ENCODE measurements at regions not wholly inside any gene's neighbourhood (a gene's known extent, or its start where the extent isn't known, plus 50 kb on each side); places are given as distances from the start of the nearest gene placed in this dataset.

DNA sequence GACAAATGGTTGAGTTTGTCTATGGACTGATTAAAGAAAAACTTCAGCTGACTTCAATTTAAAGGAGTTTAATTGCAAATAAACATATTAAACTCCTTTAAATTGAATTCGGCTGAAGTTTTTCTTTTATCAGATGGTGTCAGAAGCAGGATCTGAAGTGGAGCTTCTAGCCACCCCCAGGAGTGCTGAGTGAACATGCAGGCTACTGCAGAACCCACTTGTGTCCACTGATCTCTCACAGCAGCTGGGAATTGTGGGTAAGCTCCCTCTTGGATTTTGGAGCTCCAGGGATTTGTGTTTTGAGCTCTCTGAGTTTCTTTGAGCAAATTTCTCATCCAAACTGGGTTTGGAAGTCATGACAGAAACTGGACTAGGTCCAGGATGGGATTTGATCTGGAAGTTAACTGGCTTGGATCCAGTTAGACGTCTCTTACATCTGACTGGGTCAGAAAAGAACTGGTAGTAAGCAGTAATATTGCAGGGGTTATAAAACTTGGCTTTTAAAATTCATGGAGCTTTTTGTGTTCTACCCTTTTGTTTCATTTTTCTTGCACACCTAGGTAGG is 95.8 kb upstream of the UST start:
- Histone ChIP-seq H3K36me3 (ENCODE audit: control insufficient read depth in 2 of 2, insufficient read depth in 2 of 2, low read length in 1 of 2) (no peaks in the 10 kb centered on the region), H3K4me3 (ENCODE audit: low read depth in 1 of 2, low read length in 2 of 2) (no peak overlapping the region), H3K4me1 (ENCODE audit: control insufficient read depth in 2 of 2, insufficient read depth in 2 of 2, low read length in 1 of 2) (no peaks in the 10 kb centered on the region), H3K27ac (ENCODE audit: low read depth in 2 of 2, low read length in 1 of 2) (no peak overlapping the region), H3K9me3 (ENCODE audit: control insufficient read depth in 2 of 2, insufficient read depth in 1 of 2, low read depth in 1 of 2, low read length in 1 of 2) (no peaks in the 10 kb centered on the region), H3K27me3 (ENCODE audit: control insufficient read depth in 1 of 2, insufficient read depth in 2 of 2, low read length in 2 of 2) (no peaks in the 10 kb centered on the region)
- 44 to 50% methylated on average over 2 of the region's 2 CpGs for WGBS, 2 donors

DNA sequence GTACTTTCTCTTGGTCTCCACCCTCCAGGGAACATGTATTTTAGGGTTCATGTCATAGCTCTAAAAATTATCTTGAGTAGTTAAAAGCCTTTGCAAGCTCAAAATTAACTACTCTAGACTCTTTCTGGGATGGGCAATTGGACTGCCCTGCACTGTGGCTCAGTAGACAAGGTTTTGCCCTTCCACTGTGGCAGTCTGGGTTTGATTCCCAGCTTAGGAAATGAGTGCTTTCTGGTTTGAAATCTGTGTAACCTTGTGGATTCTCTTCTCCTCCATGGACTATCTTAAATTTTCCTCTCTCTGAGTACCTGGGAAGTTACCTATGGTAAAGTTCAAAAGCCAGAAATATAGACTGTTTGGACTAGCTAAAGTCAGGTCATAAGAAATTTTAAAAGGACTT is 94.6 kb upstream of the UST start:
- H3K27me3 ChIP-seq (ENCODE audit: control insufficient read depth in 1 of 2, insufficient read depth in 2 of 2, low read length in 2 of 2): no peaks in the 10 kb centered on the region
- no peaks in the 10 kb centered on the region for H3K36me3 ChIP-seq (ENCODE audit: control insufficient read depth in 2 of 2, insufficient read depth in 2 of 2, low read length in 1 of 2)
- H3K27ac ChIP-seq (ENCODE audit: low read depth in 2 of 2, low read length in 1 of 2): no peak overlapping the region
- no peaks in the 10 kb centered on the region for H3K9me3 ChIP-seq (ENCODE audit: control insufficient read depth in 2 of 2, insufficient read depth in 1 of 2, low read depth in 1 of 2, low read length in 1 of 2)
- no peak overlapping the region for H3K4me3 ChIP-seq (ENCODE audit: low read depth in 1 of 2, low read length in 2 of 2)
- no peaks in the 10 kb centered on the region for H3K4me1 ChIP-seq (ENCODE audit: control insufficient read depth in 2 of 2, insufficient read depth in 2 of 2, low read length in 1 of 2)

DNA sequence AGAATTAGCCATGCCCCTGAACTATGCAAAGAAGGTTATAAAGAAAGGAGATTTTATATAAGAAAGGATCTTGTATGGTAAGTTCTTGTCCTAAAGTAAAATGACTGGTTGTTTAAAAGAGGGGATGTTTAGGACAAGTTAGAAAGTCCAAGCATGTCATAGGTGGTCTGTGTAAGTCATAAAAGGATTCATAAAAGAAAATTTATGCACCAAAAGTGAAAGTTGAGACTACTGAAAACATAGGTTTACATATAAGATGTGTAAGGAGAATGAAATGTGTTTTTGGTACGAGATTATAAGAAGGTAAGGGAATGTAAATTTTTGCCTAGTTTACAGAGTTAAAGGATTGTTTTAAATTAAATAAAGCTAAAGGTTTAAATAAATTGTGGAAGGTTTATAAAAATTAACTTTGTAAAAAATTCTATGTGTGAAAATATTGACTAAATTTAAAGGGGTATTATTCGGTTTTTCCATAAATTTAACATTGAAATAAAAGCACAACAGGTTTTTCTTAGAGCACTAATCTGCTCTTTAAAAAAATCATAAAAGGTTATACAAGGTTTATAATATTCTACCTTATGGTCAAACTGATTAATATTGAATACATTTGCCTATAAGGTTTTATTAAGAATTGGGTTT is 93.6 kb upstream of the UST start:
- WGBS, 2 donors: 68 to 82% methylated on average over 2 of the region's 2 CpGs

DNA sequence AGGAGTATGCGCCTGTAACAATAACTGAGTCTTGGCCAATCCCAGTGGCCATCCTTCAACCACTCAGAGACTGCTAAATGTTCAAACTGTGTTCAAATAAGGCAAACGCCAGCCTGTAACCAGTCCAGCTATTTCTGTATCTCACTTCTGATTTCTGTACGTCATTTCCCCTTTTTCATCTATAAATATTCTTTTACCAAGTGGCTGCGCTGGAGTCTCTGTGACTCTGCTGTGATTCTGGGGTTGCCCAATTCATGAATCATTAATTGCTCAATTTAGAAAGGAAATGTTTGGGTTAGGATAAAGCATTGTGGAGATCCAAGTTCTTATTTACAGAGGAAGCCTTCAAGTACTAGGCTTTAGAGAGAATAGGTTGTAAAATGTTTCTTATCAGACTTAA is 89.8 kb upstream of the UST start:
- 69 to 73% methylated on average over 4 of the region's 4 CpGs for WGBS, 2 donors
- H3K36me3 ChIP-seq (ENCODE audit: control insufficient read depth in 2 of 2, insufficient read depth in 2 of 2, low read length in 1 of 2): no peaks in the 10 kb centered on the region
- no peaks in the 10 kb centered on the region for H3K27me3 ChIP-seq (ENCODE audit: control insufficient read depth in 1 of 2, insufficient read depth in 2 of 2, low read length in 2 of 2)
- H3K4me3 ChIP-seq (ENCODE audit: low read depth in 1 of 2, low read length in 2 of 2): no peak overlapping the region
- H3K4me1 ChIP-seq (ENCODE audit: control insufficient read depth in 2 of 2, insufficient read depth in 2 of 2, low read length in 1 of 2): no peaks in the 10 kb centered on the region
- no peaks in the 10 kb centered on the region for H3K9me3 ChIP-seq (ENCODE audit: control insufficient read depth in 2 of 2, insufficient read depth in 1 of 2, low read depth in 1 of 2, low read length in 1 of 2)
- no peak overlapping the region for H3K27ac ChIP-seq (ENCODE audit: low read depth in 2 of 2, low read length in 1 of 2)

More for the DNA sequence above, 93.6 kb upstream of the UST start:
- Histone ChIP-seq H3K4me3 (ENCODE audit: low read depth in 1 of 2, low read length in 2 of 2) (no peak overlapping the region), H3K27me3 (ENCODE audit: control insufficient read depth in 1 of 2, insufficient read depth in 2 of 2, low read length in 2 of 2) (no peaks in the 10 kb centered on the region), H3K27ac (ENCODE audit: low read depth in 2 of 2, low read length in 1 of 2) (no peak overlapping the region), H3K4me1 (ENCODE audit: control insufficient read depth in 2 of 2, insufficient read depth in 2 of 2, low read length in 1 of 2) (no peaks in the 10 kb centered on the region), H3K36me3 (ENCODE audit: control insufficient read depth in 2 of 2, insufficient read depth in 2 of 2, low read length in 1 of 2) (no peaks in the 10 kb centered on the region), H3K9me3 (ENCODE audit: control insufficient read depth in 2 of 2, insufficient read depth in 1 of 2, low read depth in 1 of 2, low read length in 1 of 2) (no peaks in the 10 kb centered on the region)

DNA sequence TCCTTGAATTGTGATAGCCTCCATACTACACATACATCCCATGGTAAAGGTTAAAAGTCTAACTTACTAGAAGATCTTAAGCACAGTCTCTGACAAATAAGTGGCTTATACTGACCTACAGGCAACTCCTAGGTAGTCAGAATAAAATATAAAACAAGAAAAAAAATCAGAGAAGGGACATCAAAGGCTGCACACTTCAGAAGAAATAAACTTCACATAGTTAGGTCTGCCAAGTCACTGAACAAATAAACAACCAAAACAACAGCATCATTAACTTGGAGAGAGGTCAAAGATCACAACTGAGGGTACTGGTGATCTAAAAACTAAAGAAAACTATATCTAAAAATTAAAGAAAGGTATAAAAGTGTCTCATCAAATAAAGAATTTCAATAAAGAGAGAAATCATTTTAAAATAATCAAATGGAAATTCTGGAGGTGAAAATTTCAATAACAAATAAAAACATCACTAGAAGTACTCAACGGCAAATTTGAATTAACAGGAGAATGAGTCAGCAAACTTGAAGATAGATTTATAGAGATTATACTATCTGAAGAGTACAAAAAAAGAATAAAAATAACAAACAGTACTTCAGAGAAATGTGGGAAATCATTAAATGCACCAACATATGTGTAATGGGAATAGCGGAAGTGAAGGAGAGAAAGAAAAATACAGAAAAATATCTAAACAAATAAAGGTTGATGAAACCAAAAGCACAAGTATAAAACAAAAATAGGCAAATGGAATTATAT is 88.0 kb upstream of the UST start:
- Histone ChIP-seq H3K27ac (ENCODE audit: low read depth in 2 of 2, low read length in 1 of 2) (no peak overlapping the region), H3K4me3 (ENCODE audit: low read depth in 1 of 2, low read length in 2 of 2) (no peak overlapping the region), H3K9me3 (ENCODE audit: control insufficient read depth in 2 of 2, insufficient read depth in 1 of 2, low read depth in 1 of 2, low read length in 1 of 2) (no peaks in the 10 kb centered on the region), H3K36me3 (ENCODE audit: control insufficient read depth in 2 of 2, insufficient read depth in 2 of 2, low read length in 1 of 2) (no peaks in the 10 kb centered on the region), H3K27me3 (ENCODE audit: control insufficient read depth in 1 of 2, insufficient read depth in 2 of 2, low read length in 2 of 2) (no peaks in the 10 kb centered on the region), H3K4me1 (ENCODE audit: control insufficient read depth in 2 of 2, insufficient read depth in 2 of 2, low read length in 1 of 2) (no peaks in the 10 kb centered on the region)
- 91 to 92% methylated on average over 2 of the region's 2 CpGs for WGBS, 2 donors

DNA sequence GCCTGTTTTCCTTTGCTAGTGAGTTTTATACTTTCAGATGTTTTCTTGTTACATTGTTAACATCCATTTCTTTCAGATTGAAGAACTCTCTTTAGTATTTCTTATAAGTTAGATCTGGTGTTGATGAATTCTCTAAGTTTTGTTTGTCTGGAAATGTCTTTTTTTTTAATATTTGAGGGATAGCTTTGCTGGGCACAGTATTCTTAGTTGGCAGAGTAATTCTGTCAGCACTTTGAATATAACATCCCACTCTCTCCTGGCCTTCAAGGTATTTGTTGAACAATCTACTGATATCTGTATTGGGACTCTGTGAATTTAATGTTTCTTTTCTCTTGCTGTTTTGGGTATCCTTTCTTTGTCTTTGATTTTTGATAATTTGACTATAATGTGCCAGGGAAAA is 79.4 kb upstream of the UST start:
- Histone ChIP-seq H3K9me3 (ENCODE audit: control insufficient read depth in 2 of 2, insufficient read depth in 1 of 2, low read depth in 1 of 2, low read length in 1 of 2) (peaks cover 2 to 5% of the 10 kb centered on the region in 2 donors), H3K27ac (ENCODE audit: low read depth in 2 of 2, low read length in 1 of 2) (no peak overlapping the region), H3K36me3 (ENCODE audit: control insufficient read depth in 2 of 2, insufficient read depth in 2 of 2, low read length in 1 of 2) (no peaks in the 10 kb centered on the region), H3K27me3 (ENCODE audit: control insufficient read depth in 1 of 2, insufficient read depth in 2 of 2, low read length in 2 of 2) (no peaks in the 10 kb centered on the region), H3K4me3 (ENCODE audit: low read depth in 1 of 2, low read length in 2 of 2) (no peak overlapping the region), H3K4me1 (ENCODE audit: control insufficient read depth in 2 of 2, insufficient read depth in 2 of 2, low read length in 1 of 2) (no peaks in the 10 kb centered on the region)

DNA sequence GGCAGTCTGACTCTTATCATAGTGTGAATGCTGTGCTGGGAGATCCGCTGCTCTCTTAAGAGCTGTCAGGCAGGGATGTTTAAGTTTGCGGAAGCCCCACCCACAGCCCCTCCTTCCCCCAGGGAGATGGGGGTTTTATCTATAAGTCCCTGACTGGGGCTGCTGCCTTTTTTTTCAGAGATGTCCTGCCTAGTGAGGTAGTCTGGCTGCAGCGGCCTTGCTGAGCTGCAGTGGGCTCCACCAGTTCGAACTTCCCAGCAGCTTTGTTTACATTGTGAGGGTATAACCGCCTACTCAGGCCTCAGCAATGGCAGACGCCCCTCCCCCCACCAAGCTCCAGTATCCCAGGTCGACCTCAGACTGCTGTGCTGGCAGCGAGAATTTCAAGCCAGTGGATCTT is 75.7 kb upstream of the UST start:
- Histone ChIP-seq H3K27ac (ENCODE audit: low read depth in 2 of 2, low read length in 1 of 2) (no peak overlapping the region), H3K4me3 (ENCODE audit: low read depth in 1 of 2, low read length in 2 of 2) (no peak overlapping the region), H3K27me3 (ENCODE audit: control insufficient read depth in 1 of 2, insufficient read depth in 2 of 2, low read length in 2 of 2) (no peaks in the 10 kb centered on the region), H3K36me3 (ENCODE audit: control insufficient read depth in 2 of 2, insufficient read depth in 2 of 2, low read length in 1 of 2) (no peaks in the 10 kb centered on the region), H3K9me3 (ENCODE audit: control insufficient read depth in 2 of 2, insufficient read depth in 1 of 2, low read depth in 1 of 2, low read length in 1 of 2) (peaks cover 2 to 7% of the 10 kb centered on the region in 2 donors), H3K4me1 (ENCODE audit: control insufficient read depth in 2 of 2, insufficient read depth in 2 of 2, low read length in 1 of 2) (no peaks in the 10 kb centered on the region)
- 78% methylated on average over 8 of the region's 8 CpGs for WGBS, 2 donors

DNA sequence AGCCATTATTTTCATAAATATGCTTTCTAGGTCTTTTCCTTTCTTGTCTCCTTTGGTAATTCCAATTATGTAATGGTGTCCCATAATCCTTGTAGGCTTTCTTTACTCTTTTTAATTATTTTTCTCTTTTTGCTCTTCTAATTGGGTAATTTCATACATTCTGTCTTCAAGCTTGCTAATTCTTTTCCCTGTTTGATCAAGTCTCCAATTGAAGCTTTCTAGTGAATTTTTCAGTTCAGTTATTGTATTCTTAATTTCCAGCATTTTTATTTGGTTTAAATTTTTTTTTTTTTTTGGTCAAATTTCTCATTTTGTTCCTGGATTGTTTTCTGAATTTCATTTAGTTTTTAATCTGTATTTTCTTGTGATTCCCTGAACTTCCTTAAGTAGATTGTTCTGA is 74.9 kb upstream of the UST start:
- no peaks in the 10 kb centered on the region for H3K4me1 ChIP-seq (ENCODE audit: control insufficient read depth in 2 of 2, insufficient read depth in 2 of 2, low read length in 1 of 2)
- H3K27me3 ChIP-seq (ENCODE audit: control insufficient read depth in 1 of 2, insufficient read depth in 2 of 2, low read length in 2 of 2): no peaks in the 10 kb centered on the region

DNA sequence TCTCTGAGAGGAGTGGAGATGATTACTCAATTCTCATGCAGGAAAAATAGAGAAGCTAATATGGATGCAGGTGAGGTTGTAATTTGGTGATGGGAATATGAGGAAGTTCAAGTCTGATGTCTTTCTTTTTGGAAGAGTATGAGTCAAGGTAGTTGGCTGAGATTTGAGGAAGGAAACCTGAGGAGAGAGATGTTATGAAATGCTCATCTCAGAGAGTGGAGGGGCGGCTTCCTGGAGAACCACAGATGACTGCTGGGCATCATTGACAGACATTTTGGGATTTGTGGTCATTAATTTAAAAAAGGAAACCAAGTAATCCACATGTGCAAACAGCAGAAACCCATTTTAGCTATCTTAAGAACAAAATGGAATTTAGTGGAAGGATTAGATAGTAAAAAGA is 72.5 kb upstream of the UST start:
- peaks cover 2 to 5% of the 10 kb centered on the region in 2 donors for H3K9me3 ChIP-seq (ENCODE audit: control insufficient read depth in 2 of 2, insufficient read depth in 1 of 2, low read depth in 1 of 2, low read length in 1 of 2)
- no peaks in the 10 kb centered on the region for H3K36me3 ChIP-seq (ENCODE audit: control insufficient read depth in 2 of 2, insufficient read depth in 2 of 2, low read length in 1 of 2)
- no peaks in the 10 kb centered on the region for H3K27me3 ChIP-seq (ENCODE audit: control insufficient read depth in 1 of 2, insufficient read depth in 2 of 2, low read length in 2 of 2)
- H3K27ac ChIP-seq (ENCODE audit: low read depth in 2 of 2, low read length in 1 of 2): no peak overlapping the region
- H3K4me1 ChIP-seq (ENCODE audit: control insufficient read depth in 2 of 2, insufficient read depth in 2 of 2, low read length in 1 of 2): no peaks in the 10 kb centered on the region
- WGBS, 2 donors: 85 to 87% methylated on average over 1 of the region's 1 CpG
- no peak overlapping the region for H3K4me3 ChIP-seq (ENCODE audit: low read depth in 1 of 2, low read length in 2 of 2)

More for the DNA sequence above, 74.9 kb upstream of the UST start:
- Histone ChIP-seq H3K36me3 (ENCODE audit: control insufficient read depth in 2 of 2, insufficient read depth in 2 of 2, low read length in 1 of 2) (no peaks in the 10 kb centered on the region), H3K9me3 (ENCODE audit: control insufficient read depth in 2 of 2, insufficient read depth in 1 of 2, low read depth in 1 of 2, low read length in 1 of 2) (peaks cover 2 to 5% of the 10 kb centered on the region in 2 donors), H3K4me3 (ENCODE audit: low read depth in 1 of 2, low read length in 2 of 2) (no peak overlapping the region), H3K27ac (ENCODE audit: low read depth in 2 of 2, low read length in 1 of 2) (no peak overlapping the region)
